OCI-LY3 (cell line): ENCODE measurements at regions not wholly inside any gene's neighbourhood (a gene's known extent, or its start where the extent isn't known, plus 50 kb on each side); places are given as distances from the start of the nearest gene placed in this dataset.

ENCODE experiments used
- CTCF ChIP-seq: fragments of 200-600, 300-600 bp; sonication (generic); IDR thresholded peaks from 2 replicates; pipeline ENCODE4 v1.5.1; 2014; ENCODE audit warnings: antibody characterized with exemption, low read length, low read depth
- EZH2phosphoT487 ChIP-seq: fragments of 200-600 bp; shearing (Covaris generic); IDR thresholded peaks from 2 replicates; pipeline ENCODE4 v1.6.1; 2018; ENCODE audit warnings: antibody characterized with exemption, mixed run types, low read depth

- TF ChIP-seq CTCF = no peak
- no peak for TF ChIP-seq EZH2phosphoT487
Measured at GRCh38 chr14:44370727-44371126, 136.4 kb downstream of the FSCB start.
